ENCODE measurements at regions not wholly inside any gene's neighbourhood (a gene's known extent, or its start where the extent isn't known, plus 50 kb on each side); places are given as distances from the start of the nearest gene placed in this dataset.

- H3K9me3 ChIP-seq (ENCODE audit: control insufficient read depth, insufficient read depth, low read depth, low read length) = no peaks in the 10 kb centered on the region
- CTCF ChIA-PET = interaction anchor here (0.7 to 1.0 kb wide), 2 partner anchors 18 to 44 kb away, joined by 3 to 4 read pairs; no protein-coding TSS in a partner anchor
- 0 out of 2 replicates have a peak, but pooled peaks have one; percentile 13 for TF ChIP-seq GLIS1 (tag by site-specific recombination; IDR thresholded peaks at IDR 0.05)
- TF ChIP-seq ZNF324 (tag by site-specific recombination; IDR thresholded peaks at IDR 0.05) = no peak
- no peaks in the 10 kb centered on the region for H3K4me1 ChIP-seq (ENCODE audit: control insufficient read depth, insufficient read depth, low read length)
- POLR2A ChIA-PET = no interaction called here
- H3K4me3 ChIP-seq (ENCODE audit: low read depth, low read length) = no peak overlapping the region
- H3K27ac ChIP-seq (ENCODE audit: extremely low read depth, low read depth, low read length) = no peak overlapping the region
- H3K36me3 ChIP-seq (ENCODE audit: control insufficient read depth in 2 of 2, insufficient read depth in 1 of 2, low read length in 2 of 2) = no peaks in the 10 kb centered on the region
Observed at GRCh38 chr15:77741106-77741505, 108.4 kb upstream of the LINGO1 start.

DNA sequence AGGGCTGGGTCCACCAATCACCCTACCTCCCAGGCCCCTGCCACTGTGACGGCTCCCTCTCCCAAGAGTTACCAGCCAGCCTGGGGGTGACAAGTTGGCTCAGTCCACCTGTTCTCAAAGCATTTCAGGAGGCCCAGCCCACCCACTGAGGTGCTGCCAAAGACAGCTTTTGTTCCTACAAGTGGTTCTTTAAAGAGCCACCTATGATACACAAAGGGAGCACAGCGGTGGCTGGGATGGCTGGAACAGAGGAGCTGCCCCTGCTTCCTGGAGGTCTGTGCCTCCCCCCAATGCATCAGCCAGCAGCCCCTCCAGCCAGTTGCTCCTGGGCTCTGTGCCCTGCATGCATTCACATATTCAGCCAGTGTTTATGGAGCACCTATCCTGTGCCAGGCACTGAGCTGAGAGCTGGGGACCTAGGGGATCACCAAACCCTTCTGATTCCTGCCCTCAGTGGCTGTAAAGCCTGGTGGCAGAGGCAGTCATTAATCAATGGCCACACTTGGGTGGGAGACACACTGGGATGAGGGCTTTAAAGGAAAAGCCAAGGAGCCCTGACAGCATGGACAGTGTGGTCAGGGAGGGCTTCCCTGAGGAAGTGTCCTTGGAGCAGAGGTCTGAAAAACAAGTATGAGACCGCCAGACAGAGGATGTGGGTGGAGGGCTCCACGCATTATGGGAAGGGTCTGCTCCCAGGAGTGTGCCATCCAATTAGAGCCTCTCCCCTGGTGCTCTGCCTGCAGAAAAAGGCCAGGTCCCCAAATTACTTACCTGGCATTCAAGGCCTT is 107.1 kb upstream of the LINGO1 start:
- CTCF ChIA-PET = no interaction called here
- TF ChIP-seq, protein P1, sequence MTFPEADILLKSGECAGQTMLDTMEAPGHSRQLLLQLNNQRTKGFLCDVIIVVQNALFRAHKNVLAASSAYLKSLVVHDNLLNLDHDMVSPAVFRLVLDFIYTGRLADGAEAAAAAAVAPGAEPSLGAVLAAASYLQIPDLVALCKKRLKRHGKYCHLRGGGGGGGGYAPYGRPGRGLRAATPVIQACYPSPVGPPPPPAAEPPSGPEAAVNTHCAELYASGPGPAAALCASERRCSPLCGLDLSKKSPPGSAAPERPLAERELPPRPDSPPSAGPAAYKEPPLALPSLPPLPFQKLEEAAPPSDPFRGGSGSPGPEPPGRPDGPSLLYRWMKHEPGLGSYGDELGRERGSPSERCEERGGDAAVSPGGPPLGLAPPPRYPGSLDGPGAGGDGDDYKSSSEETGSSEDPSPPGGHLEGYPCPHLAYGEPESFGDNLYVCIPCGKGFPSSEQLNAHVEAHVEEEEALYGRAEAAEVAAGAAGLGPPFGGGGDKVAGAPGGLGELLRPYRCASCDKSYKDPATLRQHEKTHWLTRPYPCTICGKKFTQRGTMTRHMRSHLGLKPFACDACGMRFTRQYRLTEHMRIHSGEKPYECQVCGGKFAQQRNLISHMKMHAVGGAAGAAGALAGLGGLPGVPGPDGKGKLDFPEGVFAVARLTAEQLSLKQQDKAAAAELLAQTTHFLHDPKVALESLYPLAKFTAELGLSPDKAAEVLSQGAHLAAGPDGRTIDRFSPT (tag by site-specific recombination; IDR thresholded peaks at IDR 0.05) = no peak
- TF ChIP-seq ZNF16 (tag by site-specific recombination; IDR thresholded peaks at IDR 0.05; ENCODE audit: low read depth) (no peak), ZBTB17 (tag by site-specific recombination; IDR thresholded peaks at IDR 0.05) (0 out of 2 replicates have a peak, but pooled peaks have one; percentile 26), ZNF645 (tag by site-specific recombination; IDR thresholded peaks at IDR 0.05) (no peak), ZNF239 (tag by site-specific recombination; IDR thresholded peaks at IDR 0.05) (no peak), GLIS1 (tag by site-specific recombination; IDR thresholded peaks at IDR 0.05) (peak; percentile 50), PRDM10 (tag by site-specific recombination; IDR thresholded peaks at IDR 0.05) (no peak), ZNF707 (tag by site-specific recombination; IDR thresholded peaks at IDR 0.05) (no peak), ZXDB (tag by site-specific recombination; IDR thresholded peaks at IDR 0.05) (no peak), GLI4 (tag by site-specific recombination; IDR thresholded peaks at IDR 0.05) (peak; percentile 70; the same call in 1 of the 2 replicates), ZNF664 (tag by site-specific recombination; IDR thresholded peaks at IDR 0.05) (no peak)
- POLR2A ChIA-PET = no interaction called here
- Histone ChIP-seq H3K36me3 (ENCODE audit: control insufficient read depth in 2 of 2, insufficient read depth in 1 of 2, low read length in 2 of 2) (no peaks in the 10 kb centered on the region), H3K9me3 (ENCODE audit: control insufficient read depth, insufficient read depth, low read depth, low read length) (no peaks in the 10 kb centered on the region), H3K4me1 (ENCODE audit: control insufficient read depth, insufficient read depth, low read length) (no peaks in the 10 kb centered on the region), H3K4me3 (ENCODE audit: low read depth, low read length) (no peak overlapping the region), H3K27ac (ENCODE audit: extremely low read depth, low read depth, low read length) (no peak overlapping the region)

Data from HEK293 (cell line).